OCI-LY3 (cell line): ENCODE measurements at regions not wholly inside any gene's neighbourhood (a gene's known extent, or its start where the extent isn't known, plus 50 kb on each side); places are given as distances from the start of the nearest gene placed in this dataset.

Experiments used
- EZH2phosphoT487 ChIP-seq: fragments of 200-600 bp; shearing (Covaris generic); IDR thresholded peaks from 2 replicates; pipeline ENCODE4 v1.6.1; 2018; ENCODE audit warnings: antibody characterized with exemption, mixed run types, low read depth
- TF ChIP-seq, protein P1 (sequence below): fragments of 200-600, 300-600 bp; sonication (generic); IDR thresholded peaks from 2 replicates; pipeline ENCODE4 v1.5.1; 2014; ENCODE audit warnings: antibody characterized with exemption, low read length, low read depth

- TF ChIP-seq, protein P1, sequence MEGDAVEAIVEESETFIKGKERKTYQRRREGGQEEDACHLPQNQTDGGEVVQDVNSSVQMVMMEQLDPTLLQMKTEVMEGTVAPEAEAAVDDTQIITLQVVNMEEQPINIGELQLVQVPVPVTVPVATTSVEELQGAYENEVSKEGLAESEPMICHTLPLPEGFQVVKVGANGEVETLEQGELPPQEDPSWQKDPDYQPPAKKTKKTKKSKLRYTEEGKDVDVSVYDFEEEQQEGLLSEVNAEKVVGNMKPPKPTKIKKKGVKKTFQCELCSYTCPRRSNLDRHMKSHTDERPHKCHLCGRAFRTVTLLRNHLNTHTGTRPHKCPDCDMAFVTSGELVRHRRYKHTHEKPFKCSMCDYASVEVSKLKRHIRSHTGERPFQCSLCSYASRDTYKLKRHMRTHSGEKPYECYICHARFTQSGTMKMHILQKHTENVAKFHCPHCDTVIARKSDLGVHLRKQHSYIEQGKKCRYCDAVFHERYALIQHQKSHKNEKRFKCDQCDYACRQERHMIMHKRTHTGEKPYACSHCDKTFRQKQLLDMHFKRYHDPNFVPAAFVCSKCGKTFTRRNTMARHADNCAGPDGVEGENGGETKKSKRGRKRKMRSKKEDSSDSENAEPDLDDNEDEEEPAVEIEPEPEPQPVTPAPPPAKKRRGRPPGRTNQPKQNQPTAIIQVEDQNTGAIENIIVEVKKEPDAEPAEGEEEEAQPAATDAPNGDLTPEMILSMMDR = no peak
- TF ChIP-seq EZH2phosphoT487 = no peak
Observed at GRCh38 chr2:76157531-76157930, 446.8 kb upstream of the GCFC2 start.
